A549 (cell line): ENCODE measurements at regions not wholly inside any gene's neighbourhood (a gene's known extent, or its start where the extent isn't known, plus 50 kb on each side); places are given as distances from the start of the nearest gene placed in this dataset.

ENCODE experiments used
- BHLHE40 ChIP-seq: IDR thresholded peaks from 2 replicates; pipeline ENCODE4 v1.6.1; 2012; ENCODE audit warnings: low read depth, low read length, inconsistent platforms
- CEBPB ChIP-seq, 2 experiments: fragments of >200 bp in 1 of 2; sonication (Bioruptor Twin) in 1 of 2; formaldehyde crosslinking in 1 of 2; IDR thresholded peaks; 2 replicates each; pipeline ENCODE4 v1.6.1; 2012 to 2016
- CTCF ChIP-seq: fragments of >200 bp; sonication (Bioruptor Twin); formaldehyde crosslinking; IDR thresholded peaks from 3 replicates; pipeline ENCODE4 v1.5.1; 2016
- MYC ChIP-seq: IDR thresholded peaks from 2 replicates; pipeline ENCODE4 v1.6.1; 2012; ENCODE audit warnings: mild to moderate bottlenecking, inconsistent platforms, low read length, improper control_type of control experiment, borderline replicate concordance
- NPAS2 ChIP-seq: fragments of 250-450 bp; sonication (Bioruptor Pico); IDR thresholded peaks from 2 replicates; pipeline ENCODE4 v1.8.0; 2022; ENCODE audit warnings: mild to moderate bottlenecking, moderate library complexity, borderline replicate concordance
- POLR2A ChIP-seq: IDR thresholded peaks from 2 replicates; pipeline ENCODE4 v1.6.1; 2012; ENCODE audit warnings: mild to moderate bottlenecking, low read length
- RFX5 ChIP-seq: fragments of 450-650 bp; IDR thresholded peaks from 2 replicates; pipeline ENCODE4 v1.7.1; 2014; ENCODE audit warnings: antibody characterized with exemption, mild to moderate bottlenecking, moderate library complexity
- RNF2 ChIP-seq: fragments of 200-600 bp; sonication (generic); IDR thresholded peaks from 2 replicates; pipeline ENCODE4 v1.6.1; 2016; ENCODE audit warnings: low read depth, mild to moderate bottlenecking, antibody characterized with exemption, moderate library complexity, borderline replicate concordance
- TF ChIP-seq, protein P1 (sequence below): fragments of 200-600 bp; sonication (generic); IDR thresholded peaks from 2 replicates; pipeline ENCODE4 v1.6.1; 2016; ENCODE audit warnings: antibody characterized with exemption, mild to moderate bottlenecking, moderate library complexity
- TF ChIP-seq, protein P2 (sequence below): fragments of 450-650 bp; IDR thresholded peaks from 2 replicates; pipeline ENCODE4 v1.6.1; 2014; ENCODE audit warnings: antibody characterized with exemption
- TF ChIP-seq, protein P3 (sequence below): fragments of 250-450 bp; sonication (Bioruptor Pico); IDR thresholded peaks from 2 replicates; pipeline ENCODE4 v1.5.0; 2021; ENCODE audit warnings: mild to moderate bottlenecking, moderate library complexity, borderline replicate concordance

DNA sequence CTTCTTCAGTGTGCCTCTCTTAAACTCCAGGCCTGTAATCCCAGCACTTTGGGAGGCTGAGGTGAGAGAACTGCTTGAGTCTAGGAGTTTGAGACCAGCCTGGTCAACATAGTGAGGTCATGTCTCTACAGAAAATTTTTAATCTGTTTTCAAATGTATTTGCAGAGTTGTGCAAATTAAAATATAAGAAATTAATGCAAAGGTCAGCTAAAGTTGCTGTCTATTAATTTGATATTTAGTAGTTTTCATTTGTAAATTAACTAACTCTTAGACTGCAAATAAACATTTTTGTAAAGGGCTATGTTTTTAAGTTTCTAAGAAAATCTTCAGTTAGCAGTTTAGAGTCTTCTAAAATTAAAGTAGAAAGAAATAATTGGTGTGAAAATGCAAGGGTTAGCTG is 99.9 kb upstream of the TJP1 start:
- TF ChIP-seq NPAS2 (CRISPR knock-in tag) (no peak), CTCF (no peak), RFX5 (no peak), POLR2A (no peak), MYC (no peak), CEBPB (IDR thresholded peaks at IDR 0.05) (no peak), BHLHE40 (no peak), RNF2 (no peak)
- TF ChIP-seq, protein P1, sequence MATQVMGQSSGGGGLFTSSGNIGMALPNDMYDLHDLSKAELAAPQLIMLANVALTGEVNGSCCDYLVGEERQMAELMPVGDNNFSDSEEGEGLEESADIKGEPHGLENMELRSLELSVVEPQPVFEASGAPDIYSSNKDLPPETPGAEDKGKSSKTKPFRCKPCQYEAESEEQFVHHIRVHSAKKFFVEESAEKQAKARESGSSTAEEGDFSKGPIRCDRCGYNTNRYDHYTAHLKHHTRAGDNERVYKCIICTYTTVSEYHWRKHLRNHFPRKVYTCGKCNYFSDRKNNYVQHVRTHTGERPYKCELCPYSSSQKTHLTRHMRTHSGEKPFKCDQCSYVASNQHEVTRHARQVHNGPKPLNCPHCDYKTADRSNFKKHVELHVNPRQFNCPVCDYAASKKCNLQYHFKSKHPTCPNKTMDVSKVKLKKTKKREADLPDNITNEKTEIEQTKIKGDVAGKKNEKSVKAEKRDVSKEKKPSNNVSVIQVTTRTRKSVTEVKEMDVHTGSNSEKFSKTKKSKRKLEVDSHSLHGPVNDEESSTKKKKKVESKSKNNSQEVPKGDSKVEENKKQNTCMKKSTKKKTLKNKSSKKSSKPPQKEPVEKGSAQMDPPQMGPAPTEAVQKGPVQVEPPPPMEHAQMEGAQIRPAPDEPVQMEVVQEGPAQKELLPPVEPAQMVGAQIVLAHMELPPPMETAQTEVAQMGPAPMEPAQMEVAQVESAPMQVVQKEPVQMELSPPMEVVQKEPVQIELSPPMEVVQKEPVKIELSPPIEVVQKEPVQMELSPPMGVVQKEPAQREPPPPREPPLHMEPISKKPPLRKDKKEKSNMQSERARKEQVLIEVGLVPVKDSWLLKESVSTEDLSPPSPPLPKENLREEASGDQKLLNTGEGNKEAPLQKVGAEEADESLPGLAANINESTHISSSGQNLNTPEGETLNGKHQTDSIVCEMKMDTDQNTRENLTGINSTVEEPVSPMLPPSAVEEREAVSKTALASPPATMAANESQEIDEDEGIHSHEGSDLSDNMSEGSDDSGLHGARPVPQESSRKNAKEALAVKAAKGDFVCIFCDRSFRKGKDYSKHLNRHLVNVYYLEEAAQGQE: no peak
- TF ChIP-seq, protein P2, sequence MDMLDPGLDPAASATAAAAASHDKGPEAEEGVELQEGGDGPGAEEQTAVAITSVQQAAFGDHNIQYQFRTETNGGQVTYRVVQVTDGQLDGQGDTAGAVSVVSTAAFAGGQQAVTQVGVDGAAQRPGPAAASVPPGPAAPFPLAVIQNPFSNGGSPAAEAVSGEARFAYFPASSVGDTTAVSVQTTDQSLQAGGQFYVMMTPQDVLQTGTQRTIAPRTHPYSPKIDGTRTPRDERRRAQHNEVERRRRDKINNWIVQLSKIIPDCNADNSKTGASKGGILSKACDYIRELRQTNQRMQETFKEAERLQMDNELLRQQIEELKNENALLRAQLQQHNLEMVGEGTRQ: no peak
- TF ChIP-seq, protein P3, sequence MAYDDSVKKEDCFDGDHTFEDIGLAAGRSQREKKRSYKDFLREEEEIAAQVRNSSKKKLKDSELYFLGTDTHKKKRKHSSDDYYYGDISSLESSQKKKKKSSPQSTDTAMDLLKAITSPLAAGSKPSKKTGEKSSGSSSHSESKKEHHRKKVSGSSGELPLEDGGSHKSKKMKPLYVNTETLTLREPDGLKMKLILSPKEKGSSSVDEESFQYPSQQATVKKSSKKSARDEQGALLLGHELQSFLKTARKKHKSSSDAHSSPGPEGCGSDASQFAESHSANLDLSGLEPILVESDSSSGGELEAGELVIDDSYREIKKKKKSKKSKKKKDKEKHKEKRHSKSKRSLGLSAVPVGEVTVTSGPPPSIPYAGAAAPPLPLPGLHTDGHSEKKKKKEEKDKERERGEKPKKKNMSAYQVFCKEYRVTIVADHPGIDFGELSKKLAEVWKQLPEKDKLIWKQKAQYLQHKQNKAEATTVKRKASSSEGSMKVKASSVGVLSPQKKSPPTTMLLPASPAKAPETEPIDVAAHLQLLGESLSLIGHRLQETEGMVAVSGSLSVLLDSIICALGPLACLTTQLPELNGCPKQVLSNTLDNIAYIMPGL: no peak
